HG02981 (cell line): ENCODE measurements at regions not wholly inside any gene's neighbourhood (a gene's known extent, or its start where the extent isn't known, plus 50 kb on each side); places are given as distances from the start of the nearest gene placed in this dataset.

Experiments
- ATAC-seq: cut with Tn5 transposase; IDR thresholded peaks from one replicate; pipeline ENCODE4 v1.9.1; 2021; ENCODE audit warnings: mild to moderate bottlenecking, moderate library complexity; ENCODE audit not compliant: unreplicated experiment

- no peak for ATAC-seq
These were observed 123.6 kb upstream of the SMAD3 start for GRCh38 chr15:66941791-66942190.

- no peak for ATAC-seq
These were observed 122.6 kb upstream of the SMAD3 start for GRCh38 chr15:66942649-66943390.

- no peak for ATAC-seq
These were observed 121.8 kb upstream of the SMAD3 start for GRCh38 chr15:66943456-66944095.

GRCh38 chr15:66944121-66944520 is 121.3 kb upstream of the SMAD3 start:
- no peak for ATAC-seq

- no peak for ATAC-seq
These were observed 120.1 kb upstream of the SMAD3 start for GRCh38 chr15:66945286-66945685.

- no peak for ATAC-seq
These were observed 119.6 kb upstream of the SMAD3 start for GRCh38 chr15:66945842-66946241.

- no peak for ATAC-seq
These were observed 118.7 kb upstream of the SMAD3 start for GRCh38 chr15:66946578-66947164.

GRCh38 chr15:66947471-66947870 is 117.9 kb upstream of the SMAD3 start:
- ATAC-seq = no peak

GRCh38 chr15:66948294-66948693 is 117.1 kb upstream of the SMAD3 start:
- ATAC-seq = no peak

GRCh38 chr15:66950114-66950513 is 115.3 kb upstream of the SMAD3 start:
- ATAC-seq = no peak

- no peak for ATAC-seq
These were observed 113.7 kb upstream of the SMAD3 start for GRCh38 chr15:66951531-66952320.

GRCh38 chr15:66952756-66953522 is 112.5 kb upstream of the SMAD3 start:
- no peak for ATAC-seq

GRCh38 chr15:66953523-66954229 is 111.7 kb upstream of the SMAD3 start:
- no peak for ATAC-seq

GRCh38 chr15:66954601-66955000 is 110.8 kb upstream of the SMAD3 start:
- no peak for ATAC-seq

GRCh38 chr15:66955001-66955516 is 110.3 kb upstream of the SMAD3 start:
- ATAC-seq = no peak

- no peak for ATAC-seq
These were observed 109.4 kb upstream of the SMAD3 start for GRCh38 chr15:66955871-66956585.

- no peak for ATAC-seq
These were observed 108.6 kb upstream of the SMAD3 start for GRCh38 chr15:66956672-66957430.

- no peak for ATAC-seq
These were observed 108.0 kb upstream of the SMAD3 start for GRCh38 chr15:66957431-66957720.

GRCh38 chr15:66959066-66959465 is 106.3 kb upstream of the SMAD3 start:
- ATAC-seq = no peak
